ENCODE measurements at regions not wholly inside any gene's neighbourhood (a gene's known extent, or its start where the extent isn't known, plus 50 kb on each side); places are given as distances from the start of the nearest gene placed in this dataset.

DNA sequence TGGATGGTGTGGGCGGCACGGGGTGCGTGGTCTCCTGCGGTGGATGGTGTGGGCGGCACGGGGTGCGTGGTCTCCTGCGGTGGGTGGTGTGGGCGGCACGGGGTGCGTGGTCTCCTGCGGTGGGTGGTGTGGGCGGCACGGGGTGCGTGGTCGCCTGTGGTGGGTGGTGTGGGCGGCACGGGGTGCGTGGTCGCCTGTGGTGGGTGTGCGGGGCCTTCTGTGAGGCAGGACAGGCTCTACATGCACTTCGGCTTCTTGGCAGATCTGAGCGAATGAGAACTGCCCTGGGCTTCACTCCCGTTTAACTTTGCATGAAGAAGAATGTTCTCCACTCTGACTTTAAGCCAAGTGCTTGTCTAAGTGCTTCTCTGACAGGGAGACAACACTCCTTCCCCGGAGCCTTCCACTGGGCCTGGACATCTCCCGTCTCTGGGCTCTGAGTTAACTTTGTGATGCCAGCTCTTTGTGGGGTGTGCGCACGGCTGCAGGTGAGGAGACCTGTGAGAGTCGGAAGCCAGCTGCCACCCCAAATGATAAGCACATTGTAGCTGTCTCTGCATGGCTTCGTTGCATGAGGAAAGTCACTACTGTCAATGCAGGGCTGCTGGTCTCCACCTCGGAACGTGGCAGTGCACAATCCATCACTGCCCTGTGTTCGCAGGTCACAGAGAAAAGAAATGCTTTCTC lies 244.8 kb downstream of the DLL1 start:
- H3K4me1 ChIP-seq (ENCODE audit: control insufficient read depth in 1 of 2, insufficient read depth in 2 of 2, low read length in 2 of 2), result peaks cover 46 to 52% of the 10 kb centered on the region in 2 donors
- H3K79me2 ChIP-seq (ENCODE audit: insufficient read depth, low read length), result no peaks in the 10 kb centered on the region
- H3K27ac Mint-ChIP-seq, result peak overlapping the region; percentile 91 to 100 (median 97)
- no peaks in the 10 kb centered on the region for H4K20me1 ChIP-seq (ENCODE audit: insufficient read depth, low read length)
- no peak overlapping the region for H3K4me3 ChIP-seq (replicated peaks in 1 of 3; ENCODE audit: low read depth in 2 of 3, low read length in 3 of 3)
- peaks cover 0 to 7% (median 4%) of the 10 kb centered on the region in 3 donors for H3K27me3 Mint-ChIP-seq (ENCODE audit: low read depth in 3 of 3)
- peaks cover 2 to 16% (median 7%) of the 10 kb centered on the region in 7 donors for H3K9me3 Mint-ChIP-seq
- peak overlapping the region; percentile 24 for H2AFZ ChIP-seq (ENCODE audit: insufficient read depth, low read depth, low read length, poor library complexity, severe bottlenecking)
- peak overlapping the region; percentile 81 to 98 for H3K27ac ChIP-seq (ENCODE audit: low read depth in 1 of 2, low read length in 2 of 2)
- no peak for DNase-seq
- TF ChIP-seq, protein P1, sequence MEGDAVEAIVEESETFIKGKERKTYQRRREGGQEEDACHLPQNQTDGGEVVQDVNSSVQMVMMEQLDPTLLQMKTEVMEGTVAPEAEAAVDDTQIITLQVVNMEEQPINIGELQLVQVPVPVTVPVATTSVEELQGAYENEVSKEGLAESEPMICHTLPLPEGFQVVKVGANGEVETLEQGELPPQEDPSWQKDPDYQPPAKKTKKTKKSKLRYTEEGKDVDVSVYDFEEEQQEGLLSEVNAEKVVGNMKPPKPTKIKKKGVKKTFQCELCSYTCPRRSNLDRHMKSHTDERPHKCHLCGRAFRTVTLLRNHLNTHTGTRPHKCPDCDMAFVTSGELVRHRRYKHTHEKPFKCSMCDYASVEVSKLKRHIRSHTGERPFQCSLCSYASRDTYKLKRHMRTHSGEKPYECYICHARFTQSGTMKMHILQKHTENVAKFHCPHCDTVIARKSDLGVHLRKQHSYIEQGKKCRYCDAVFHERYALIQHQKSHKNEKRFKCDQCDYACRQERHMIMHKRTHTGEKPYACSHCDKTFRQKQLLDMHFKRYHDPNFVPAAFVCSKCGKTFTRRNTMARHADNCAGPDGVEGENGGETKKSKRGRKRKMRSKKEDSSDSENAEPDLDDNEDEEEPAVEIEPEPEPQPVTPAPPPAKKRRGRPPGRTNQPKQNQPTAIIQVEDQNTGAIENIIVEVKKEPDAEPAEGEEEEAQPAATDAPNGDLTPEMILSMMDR (IDR thresholded peaks at IDR 0.05), result no peak
- intact Hi-C loops (cut with micrococcal nuclease), result loop anchor here (2.0 to 5.0 kb wide), 3 partner anchors 54 to 261 kb away; partner anchors contain the start of gene FAM120B (in 1 of the 2)
- H3K4me3 Mint-ChIP-seq, result peak overlapping the region in 1 of 2 donors; percentile 46
- H3K4me2 ChIP-seq (replicated peaks; ENCODE audit: extremely low read depth, low read length, poor library complexity, severe bottlenecking), result peak overlapping the region; percentile 21
- H3K9me3 ChIP-seq (replicated peaks in 1 of 2; ENCODE audit: control insufficient read depth in 1 of 2, insufficient read depth in 1 of 2, low read length in 2 of 2), result peaks cover 0 to 6% of the 10 kb centered on the region in 2 donors
- peak overlapping the region; percentile 41 for H3K9ac ChIP-seq (ENCODE audit: insufficient read depth, low read length, poor library complexity, severe bottlenecking)
- H3K4me1 Mint-ChIP-seq, result peaks cover 49% of the 10 kb centered on the region
- H3K36me3 Mint-ChIP-seq, result peaks cover 6 to 13% of the 10 kb centered on the region in 2 donors
- no peaks in the 10 kb centered on the region for H3K36me3 ChIP-seq (replicated peaks in 1 of 2; ENCODE audit: control insufficient read depth in 1 of 2, insufficient read depth in 2 of 2, low read length in 2 of 2)
- no peaks in the 10 kb centered on the region for H3K27me3 ChIP-seq (ENCODE audit: control insufficient read depth in 2 of 2, insufficient read depth in 2 of 2, low read length in 2 of 2)
- 93% methylated on average over 25 of the region's 33 CpGs for WGBS (ENCODE audit: insufficient coverage)

GRCh38 chr6:170045563-170045960 lies 245.3 kb downstream of the DLL1 start:
- intact Hi-C loops (cut with micrococcal nuclease), result loop anchor here (5.0 kb wide), 2 partner anchors 53 to 262 kb away; partner anchors contain the start of gene FAM120B (in 1 of the 2)
- no peak overlapping the region for H3K4me2 ChIP-seq (replicated peaks; ENCODE audit: extremely low read depth, low read length, poor library complexity, severe bottlenecking)
- H3K9me3 ChIP-seq (replicated peaks in 1 of 2; ENCODE audit: control insufficient read depth in 1 of 2, insufficient read depth in 1 of 2, low read length in 2 of 2), result peaks cover 0 to 6% of the 10 kb centered on the region in 2 donors
- DNase-seq, result no peak
- H3K9me3 Mint-ChIP-seq, result peaks cover 2 to 16% (median 7%) of the 10 kb centered on the region in 7 donors
- H3K4me3 Mint-ChIP-seq, result no peak overlapping the region
- no peak overlapping the region for H3K27ac ChIP-seq (ENCODE audit: low read depth in 1 of 2, low read length in 2 of 2)
- H3K4me1 ChIP-seq (ENCODE audit: control insufficient read depth in 1 of 2, insufficient read depth in 2 of 2, low read length in 2 of 2), result peaks cover 46 to 49% of the 10 kb centered on the region in 2 donors
- no peaks in the 10 kb centered on the region for H3K27me3 ChIP-seq (ENCODE audit: control insufficient read depth in 2 of 2, insufficient read depth in 2 of 2, low read length in 2 of 2)
- no peaks in the 10 kb centered on the region for H3K36me3 ChIP-seq (replicated peaks in 1 of 2; ENCODE audit: control insufficient read depth in 1 of 2, insufficient read depth in 2 of 2, low read length in 2 of 2)
- no peaks in the 10 kb centered on the region for H3K79me2 ChIP-seq (ENCODE audit: insufficient read depth, low read length)
- H4K20me1 ChIP-seq (ENCODE audit: insufficient read depth, low read length), result no peaks in the 10 kb centered on the region
- H3K27me3 Mint-ChIP-seq (ENCODE audit: low read depth in 3 of 3), result peaks cover 2 to 7% (median 4%) of the 10 kb centered on the region in 3 donors
- H2AFZ ChIP-seq (ENCODE audit: insufficient read depth, low read depth, low read length, poor library complexity, severe bottlenecking), result no peak overlapping the region
- H3K9ac ChIP-seq (ENCODE audit: insufficient read depth, low read length, poor library complexity, severe bottlenecking), result no peak overlapping the region
- WGBS (ENCODE audit: insufficient coverage), result 95% methylated on average over 4 of the region's 7 CpGs
- no peak overlapping the region for H3K4me3 ChIP-seq (replicated peaks in 1 of 3; ENCODE audit: low read depth in 2 of 3, low read length in 3 of 3)
- peaks cover 45% of the 10 kb centered on the region for H3K4me1 Mint-ChIP-seq
- H3K36me3 Mint-ChIP-seq, result peaks cover 6 to 10% of the 10 kb centered on the region in 2 donors
- H3K27ac Mint-ChIP-seq, result peak overlapping the region in 3 of 7 donors; percentile 59 to 75 (median 69)
- TF ChIP-seq, protein P1 (IDR thresholded peaks at IDR 0.05), result no peak

All from CD14-positive monocyte (primary cell).